GM12874 (cell line): ENCODE measurements at regions not wholly inside any gene's neighbourhood (a gene's known extent, or its start where the extent isn't known, plus 50 kb on each side); places are given as distances from the start of the nearest gene placed in this dataset.
A peak's percentile ranks its signal among the peaks of the same experiment; 100 is the strongest.

Source experiments
- CTCF ChIP-seq: IDR thresholded peaks from 2 replicates; pipeline ENCODE4 v1.5.1; 2011; ENCODE audit warnings: low read depth, mild to moderate bottlenecking, control low read depth, low read length, moderate library complexity; ENCODE audit not compliant: insufficient read depth

- no peak for TF ChIP-seq CTCF
These were observed 165.8 kb downstream of the FBXO15 start for GRCh38 chr18:73981796-73982195.

DNA sequence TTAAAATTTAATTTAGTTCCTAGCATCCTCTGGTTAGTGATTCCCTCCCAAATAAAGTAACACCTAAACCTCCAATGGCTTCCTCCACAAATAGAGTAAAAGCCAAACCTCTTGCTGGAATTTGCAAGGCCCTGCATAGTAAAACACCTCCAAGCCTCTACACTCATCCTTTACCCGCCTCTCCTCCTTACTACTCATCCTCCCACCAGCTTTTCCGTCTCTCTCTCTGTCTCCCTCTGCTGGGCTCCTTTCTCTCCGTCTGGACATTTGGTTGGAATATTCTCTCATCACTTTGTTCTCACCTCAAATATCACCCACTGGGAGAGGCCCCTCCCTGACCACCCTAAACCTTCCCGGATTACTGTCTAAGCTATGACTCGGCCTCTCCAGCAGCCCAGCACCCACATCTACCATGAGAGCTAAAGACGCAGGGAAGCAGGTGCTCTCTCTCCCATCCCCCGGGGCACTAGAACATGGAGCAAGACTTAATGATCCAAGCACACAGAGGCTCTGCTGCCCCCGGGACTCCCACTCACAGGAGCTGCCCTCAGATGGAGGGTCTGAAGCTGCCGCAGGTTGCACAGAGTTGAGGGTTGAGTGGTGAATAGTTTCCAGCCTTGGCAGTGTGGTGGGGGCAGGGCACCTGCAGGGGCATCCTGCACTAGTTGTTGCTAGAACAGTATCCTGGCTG, 167.2 kb downstream of the FBXO15 start:
- peak; percentile 9; the same call in 1 of the 2 replicates for TF ChIP-seq CTCF

GRCh38 chr18:73979742-73980141, 167.9 kb downstream of the FBXO15 start:
- TF ChIP-seq CTCF = no peak

GRCh38 chr18:73976433-73976832, 171.2 kb downstream of the FBXO15 start:
- TF ChIP-seq CTCF = no peak

DNA sequence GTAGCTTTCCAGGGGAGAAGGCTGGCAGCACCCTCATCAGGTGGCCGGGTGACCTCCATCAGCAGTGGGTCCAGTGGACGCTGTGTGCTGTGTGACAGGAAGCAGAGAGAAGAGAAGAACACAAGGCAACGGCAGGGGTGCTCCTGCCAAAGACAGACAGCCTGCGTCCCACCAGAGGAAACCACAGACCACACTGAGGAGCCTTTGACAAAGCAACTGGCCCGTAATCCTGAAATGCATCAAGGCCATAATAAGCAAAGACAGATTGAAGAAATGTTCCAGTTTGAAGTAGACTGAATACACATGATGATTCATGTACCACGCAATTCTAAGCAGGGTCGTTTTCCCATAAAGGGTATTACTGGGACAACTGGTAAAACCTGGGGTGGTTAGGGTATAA, 172.4 kb downstream of the FBXO15 start:
- no peak for TF ChIP-seq CTCF

DNA sequence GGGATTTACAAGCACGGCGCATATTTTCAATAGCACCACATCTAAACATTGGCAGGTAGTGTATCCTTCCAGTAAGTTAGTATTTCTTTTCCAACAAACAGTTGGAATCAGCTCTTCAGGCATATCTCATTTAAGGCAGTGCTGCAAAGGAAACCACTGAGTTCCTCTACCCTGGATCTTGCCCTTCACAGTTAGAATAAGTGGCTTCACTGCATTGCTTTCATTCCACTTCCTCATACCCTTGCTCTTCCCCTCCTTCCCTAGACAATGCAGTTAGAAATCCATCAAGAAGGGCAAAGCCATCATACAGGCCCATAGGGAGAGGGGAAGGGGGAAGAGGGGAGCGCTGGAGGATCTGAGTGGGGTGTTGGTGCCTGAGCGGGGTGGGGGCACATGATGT, 173.7 kb downstream of the FBXO15 start:
- TF ChIP-seq CTCF = no peak

- no peak for TF ChIP-seq CTCF
These were observed 180.7 kb downstream of the FBXO15 start for GRCh38 chr18:73966954-73967353.
